Keratinocyte (primary cell): ENCODE measurements at regions not wholly inside any gene's neighbourhood (a gene's known extent, or its start where the extent isn't known, plus 50 kb on each side); places are given as distances from the start of the nearest gene placed in this dataset.

ENCODE experiments used
- CTCF ChIP-seq, 3 experiments: IDR thresholded peaks in 1 of 3; conservative IDR thresholded peaks in 1 of 3; optimal IDR thresholded peaks in 1 of 3; 2 replicates in 2 of 3; 3 replicates in 1 of 3; pipeline versions ENCODE3 to v1.5.1; 2011; ENCODE audit warnings: low read length in 3 of 3, mild to moderate bottlenecking in 3 of 3, moderate library complexity in 2 of 3, control low read depth in 1 of 3, inconsistent platforms in 1 of 3; ENCODE audit not compliant: insufficient read depth in 2 of 3; ENCODE audit errors: extremely low read depth in 1 of 3
- EZH2 ChIP-seq: IDR thresholded peaks from one replicate; pipeline ENCODE4 v1.6.1; 2012; ENCODE audit warnings: inconsistent platforms, mild to moderate bottlenecking, low read length, moderate library complexity

- TF ChIP-seq CTCF (optimal IDR thresholded peaks at IDR 0.05 in 1 of 3, IDR thresholded peaks at IDR 0.05 in 1 of 3, conservative IDR thresholded peaks at IDR 0.05 in 1 of 3; ENCODE audit: extremely low read depth in 1 of 3, insufficient read depth in 2 of 3, low read length in 3 of 3) (no peak), EZH2 (no peak)
These were observed 362.3 kb downstream of the SLC4A3 start for GRCh38 chr2:219989744-219990143.
